GM12875 (cell line): ENCODE measurements at regions not wholly inside any gene's neighbourhood (a gene's known extent, or its start where the extent isn't known, plus 50 kb on each side); places are given as distances from the start of the nearest gene placed in this dataset.

Experiments
- H3K4me3 ChIP-seq: one replicate; pipeline ENCODE4 v1.5.1; 2011; ENCODE audit warnings: low read depth, low read length, control low read depth
- TF ChIP-seq, protein P1 (sequence below): IDR thresholded peaks from 2 replicates; pipeline ENCODE4 v1.5.1; 2011; ENCODE audit warnings: low read depth, mild to moderate bottlenecking, control low read depth, inconsistent platforms, low read length, moderate library complexity, borderline replicate concordance; ENCODE audit not compliant: insufficient read depth

DNA sequence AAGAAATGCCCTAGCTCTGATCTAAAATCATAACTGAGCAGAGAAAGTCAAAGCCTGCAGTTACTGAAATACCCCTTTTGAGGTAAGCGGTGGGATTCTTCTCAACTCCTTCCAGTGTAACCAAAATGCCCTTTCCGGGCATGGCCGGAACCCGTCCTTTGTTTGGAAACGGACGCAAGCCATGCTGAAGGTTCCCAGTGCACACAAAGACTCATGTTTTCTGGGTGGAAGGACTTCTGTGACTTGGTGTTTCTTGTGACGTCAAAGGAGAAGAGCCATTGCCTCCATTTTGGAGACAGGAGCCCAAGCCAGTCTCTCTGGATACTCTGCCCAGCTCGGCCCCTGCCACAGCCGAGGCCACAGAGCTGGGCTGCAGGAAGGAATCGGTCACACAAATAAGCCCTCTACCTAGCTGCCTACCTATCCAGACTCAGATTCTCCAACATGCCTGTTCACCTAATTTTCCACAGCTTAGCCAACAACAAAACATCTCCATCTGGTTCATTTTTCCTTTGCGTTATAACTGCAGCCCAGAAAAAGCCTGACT, 182.8 kb downstream of the TBXT start:
- TF ChIP-seq, protein P1, sequence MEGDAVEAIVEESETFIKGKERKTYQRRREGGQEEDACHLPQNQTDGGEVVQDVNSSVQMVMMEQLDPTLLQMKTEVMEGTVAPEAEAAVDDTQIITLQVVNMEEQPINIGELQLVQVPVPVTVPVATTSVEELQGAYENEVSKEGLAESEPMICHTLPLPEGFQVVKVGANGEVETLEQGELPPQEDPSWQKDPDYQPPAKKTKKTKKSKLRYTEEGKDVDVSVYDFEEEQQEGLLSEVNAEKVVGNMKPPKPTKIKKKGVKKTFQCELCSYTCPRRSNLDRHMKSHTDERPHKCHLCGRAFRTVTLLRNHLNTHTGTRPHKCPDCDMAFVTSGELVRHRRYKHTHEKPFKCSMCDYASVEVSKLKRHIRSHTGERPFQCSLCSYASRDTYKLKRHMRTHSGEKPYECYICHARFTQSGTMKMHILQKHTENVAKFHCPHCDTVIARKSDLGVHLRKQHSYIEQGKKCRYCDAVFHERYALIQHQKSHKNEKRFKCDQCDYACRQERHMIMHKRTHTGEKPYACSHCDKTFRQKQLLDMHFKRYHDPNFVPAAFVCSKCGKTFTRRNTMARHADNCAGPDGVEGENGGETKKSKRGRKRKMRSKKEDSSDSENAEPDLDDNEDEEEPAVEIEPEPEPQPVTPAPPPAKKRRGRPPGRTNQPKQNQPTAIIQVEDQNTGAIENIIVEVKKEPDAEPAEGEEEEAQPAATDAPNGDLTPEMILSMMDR = no peak
- H3K4me3 ChIP-seq = no peak overlapping the region

DNA sequence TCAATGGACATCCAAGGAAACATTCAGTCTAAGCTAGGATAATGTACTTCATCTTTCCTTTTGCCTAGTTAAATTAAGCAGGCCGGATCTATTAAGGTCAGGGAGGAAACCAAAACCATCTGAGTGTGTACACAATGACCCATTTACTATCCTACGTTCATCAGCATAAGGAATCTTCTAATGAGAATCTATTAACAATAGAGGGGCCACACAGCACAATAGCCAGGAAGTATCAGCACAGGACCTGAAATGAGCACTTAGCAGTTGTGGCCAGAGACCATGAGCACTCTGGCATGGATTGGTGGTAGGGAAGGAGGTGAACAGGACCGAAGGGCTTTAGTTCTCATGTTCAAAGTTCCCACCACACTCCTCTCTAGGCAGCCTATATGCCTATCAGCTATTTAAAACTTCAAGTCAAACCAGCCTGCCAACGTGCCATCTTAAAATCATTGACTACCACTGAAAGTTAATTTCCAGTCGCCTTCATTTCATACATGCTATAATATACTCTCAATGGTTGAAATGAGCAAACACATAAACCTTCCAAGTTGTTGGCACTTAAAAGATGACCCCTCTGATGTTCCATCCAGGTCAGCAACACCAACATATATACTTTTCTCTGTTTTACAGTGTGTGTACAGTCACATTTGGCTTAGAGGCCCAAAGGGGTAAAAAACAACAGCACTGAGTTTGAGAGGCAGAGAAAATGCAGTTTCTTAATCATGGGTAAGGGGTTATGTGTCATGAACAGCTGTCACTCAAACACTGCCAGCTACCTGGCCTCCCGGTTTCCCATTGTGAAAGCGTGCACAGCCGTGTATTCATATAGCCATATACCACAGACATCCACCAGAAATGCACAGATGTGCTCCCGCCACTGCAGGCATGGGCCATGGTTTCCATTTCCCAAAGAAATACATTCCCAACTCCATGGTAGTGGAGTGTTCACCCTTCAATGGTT, 184.3 kb downstream of the TBXT start:
- TF ChIP-seq, protein P1 = no peak

DNA sequence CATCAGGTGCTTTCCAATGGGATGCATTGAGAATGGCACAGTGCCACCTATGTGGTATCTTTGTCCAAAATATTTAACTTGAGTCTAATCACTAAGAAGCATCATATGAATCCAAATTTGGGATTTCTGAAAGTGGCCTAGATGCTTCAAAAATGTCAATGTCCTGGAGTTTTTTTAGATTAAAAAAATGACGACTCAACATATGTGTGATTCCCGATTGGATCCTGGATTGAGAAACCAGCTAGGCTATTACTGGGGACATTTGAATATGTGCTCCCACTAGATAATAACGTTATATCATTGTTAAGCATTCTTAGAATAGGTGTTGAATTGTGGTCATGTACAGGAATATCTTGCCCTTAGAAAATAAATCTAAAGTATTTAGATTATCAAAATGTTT, 189.2 kb downstream of the TBXT start:
- TF ChIP-seq, protein P1 = no peak
- no peak overlapping the region for H3K4me3 ChIP-seq

More for the DNA sequence above, 184.3 kb downstream of the TBXT start:
- no peak overlapping the region for H3K4me3 ChIP-seq

DNA sequence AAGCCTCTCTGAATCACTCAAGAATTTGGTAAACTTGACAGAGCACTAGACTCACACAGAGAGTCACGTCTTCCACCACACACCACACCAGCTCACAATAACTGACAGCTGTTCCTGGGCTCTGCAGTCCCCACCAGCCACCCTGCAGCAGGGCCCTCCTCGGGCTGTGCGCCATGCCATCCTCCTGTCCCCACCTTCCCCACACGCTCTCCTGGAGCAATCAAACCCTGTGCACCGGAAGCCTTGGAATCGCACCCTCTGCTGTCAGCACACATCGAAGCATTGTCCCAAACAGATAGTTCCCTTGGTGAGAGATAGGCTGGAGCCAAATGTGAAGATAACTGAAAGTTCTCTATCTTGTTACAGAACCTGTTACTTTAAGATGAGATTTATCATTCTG, 191.0 kb downstream of the TBXT start:
- TF ChIP-seq, protein P1 = no peak
- H3K4me3 ChIP-seq = no peak overlapping the region

DNA sequence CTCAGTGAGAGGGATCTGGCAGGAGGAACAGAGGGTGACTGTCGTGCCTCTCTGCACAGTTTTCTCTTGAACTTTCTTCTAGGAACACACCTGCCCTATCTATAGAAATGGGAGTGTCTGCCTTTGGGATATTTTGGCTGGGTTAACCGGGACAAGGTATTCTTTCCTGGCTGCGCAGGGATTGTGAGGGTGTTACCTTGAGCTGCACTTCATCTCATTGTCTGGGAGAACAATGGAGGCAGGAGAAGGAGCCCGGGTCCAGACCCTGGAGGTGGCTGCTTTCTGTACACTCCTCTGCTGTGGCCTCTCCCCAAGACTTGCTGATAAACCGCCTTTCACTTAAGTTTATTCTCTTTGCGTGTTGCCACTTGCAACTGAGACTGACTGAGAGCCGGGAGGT, 192.8 kb downstream of the TBXT start:
- TF ChIP-seq, protein P1 = no peak
- no peak overlapping the region for H3K4me3 ChIP-seq

DNA sequence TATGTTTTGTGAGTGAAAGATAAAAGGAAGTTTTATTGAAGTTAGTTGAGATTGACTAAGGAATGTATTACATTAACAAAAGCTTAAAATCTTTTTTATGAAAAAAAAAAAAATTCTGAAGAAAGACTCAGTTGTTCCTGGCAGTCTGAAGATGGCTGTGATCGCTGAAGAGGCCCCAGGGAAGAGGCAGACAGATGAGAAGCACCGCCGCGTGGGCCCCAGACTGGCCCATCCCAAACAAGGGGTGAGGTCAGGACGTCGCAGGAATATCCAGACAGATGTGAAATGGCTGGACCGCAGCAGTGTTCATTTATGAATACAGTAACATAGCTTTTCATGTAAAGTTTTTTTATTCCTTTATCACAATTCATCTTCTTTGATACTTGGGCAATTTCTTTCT, 194.2 kb downstream of the TBXT start:
- TF ChIP-seq, protein P1 = no peak
- H3K4me3 ChIP-seq = no peak overlapping the region

DNA sequence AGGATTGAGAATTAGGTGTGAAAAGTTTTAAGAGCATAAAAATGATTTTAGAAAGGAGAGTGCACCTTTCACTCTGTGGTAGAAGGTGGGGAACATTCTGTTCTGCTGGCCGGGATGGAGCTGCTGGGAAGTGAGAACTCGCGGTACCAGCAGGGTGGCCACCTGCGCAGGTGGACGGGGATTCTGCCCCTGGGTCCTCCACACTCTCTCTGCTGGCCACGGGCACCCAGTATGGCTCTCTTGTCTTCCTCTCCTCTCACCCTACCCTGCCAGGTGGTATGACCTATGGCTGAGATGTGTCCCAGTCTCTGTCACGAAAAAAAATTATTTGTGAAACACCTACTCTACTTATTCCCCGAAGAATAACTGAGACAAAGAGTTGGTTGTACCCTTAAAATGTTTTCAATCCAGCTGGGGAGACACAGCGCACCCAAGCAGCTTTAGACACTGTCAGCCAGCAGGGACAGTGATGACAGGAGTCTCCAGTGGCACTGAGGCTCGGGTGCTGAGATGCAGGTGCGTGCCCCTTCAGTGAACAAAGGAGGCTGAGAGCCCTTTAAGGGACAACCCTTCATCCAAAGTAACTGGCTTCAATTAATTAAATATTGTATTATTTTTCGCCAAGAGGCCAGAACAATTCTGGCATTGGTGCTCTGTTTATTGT, 195.4 kb downstream of the TBXT start:
- TF ChIP-seq, protein P1 = no peak

More for the DNA sequence above, 195.4 kb downstream of the TBXT start:
- H3K4me3 ChIP-seq = no peak overlapping the region
